ENCODE measurements at regions not wholly inside any gene's neighbourhood (a gene's known extent, or its start where the extent isn't known, plus 50 kb on each side); places are given as distances from the start of the nearest gene placed in this dataset.

GRCh38 chr15:39502611-39503195 is 78.2 kb upstream of the THBS1 start:
- Histone ChIP-seq H2BK15ac (ENCODE audit: low read length) (no peak overlapping the region), H3K23me2 (ENCODE audit: low read depth, low read length) (no peaks in the 10 kb centered on the region), H2AK5ac (ENCODE audit: low read depth, low read length) (no peak overlapping the region), H3K4ac (replicated peaks; ENCODE audit: insufficient read length, low read depth, low read length) (no peak overlapping the region), H2BK120ac (replicated peaks; ENCODE audit: low read depth, low read length) (no peak overlapping the region), H3K4me1 (replicated peaks in 1 of 4; ENCODE audit: control insufficient read depth in 3 of 4, insufficient read depth in 4 of 4, low read length in 3 of 4) (no peaks in the 10 kb centered on the region), H3K23ac (ENCODE audit: insufficient read length) (no peak overlapping the region), H2BK5ac (ENCODE audit: low read depth, low read length) (no peak overlapping the region), H3K56ac (replicated peaks; ENCODE audit: insufficient read length, low read depth, low read length) (no peak overlapping the region), H4K91ac (replicated peaks; ENCODE audit: insufficient read length, low read length) (no peak overlapping the region), H3K79me1 (ENCODE audit: low read depth, low read length) (no peaks in the 10 kb centered on the region), H2BK20ac (ENCODE audit: low read length) (no peak overlapping the region), H2BK12ac (ENCODE audit: low read depth, low read length) (no peak overlapping the region), H3K9me3 (ENCODE audit: insufficient read depth in 2 of 2, low read depth in 1 of 2, low read length in 1 of 2) (no peaks in the 10 kb centered on the region), H3K18ac (ENCODE audit: extremely low read depth, low read length) (no peak overlapping the region), H3K4me3 (ENCODE audit: extremely low read depth in 1 of 4, insufficient read depth in 2 of 4, low read depth in 3 of 4, low read length in 4 of 4) (no peak overlapping the region), H4K8ac (ENCODE audit: extremely low read depth, insufficient read depth, low read length) (no peak overlapping the region), H2AFZ (ENCODE audit: low read length) (no peak overlapping the region), H4K5ac (ENCODE audit: insufficient read length, low read depth, low read length) (no peak overlapping the region), H3K14ac (ENCODE audit: insufficient read length) (no peak overlapping the region), H3K36me3 (ENCODE audit: control insufficient read depth in 2 of 4, insufficient read depth in 4 of 4, low read length in 3 of 4) (no peaks in the 10 kb centered on the region), H3K4me2 (ENCODE audit: insufficient read depth in 1 of 2, low read depth in 2 of 2, low read length in 2 of 2) (no peak overlapping the region), H3K27ac (ENCODE audit: low read depth, low read length) (no peak overlapping the region), H4K20me1 (replicated peaks in 1 of 2; ENCODE audit: control insufficient read depth in 1 of 2, insufficient read depth in 2 of 2, low read length in 2 of 2) (no peaks in the 10 kb centered on the region), H3K79me2 (ENCODE audit: control insufficient read depth in 1 of 2, insufficient read depth in 2 of 2, low read length in 2 of 2) (no peaks in the 10 kb centered on the region), H3K9ac (replicated peaks in 1 of 4; ENCODE audit: extremely low read depth in 1 of 4, low read depth in 3 of 4, low read length in 3 of 4) (no peak overlapping the region), H3K27me3 (replicated peaks in 1 of 4; ENCODE audit: control insufficient read depth in 3 of 4, extremely low read depth in 1 of 4, insufficient read depth in 3 of 4, low read length in 3 of 4) (no peaks in the 10 kb centered on the region)
- FAIRE-seq (no peak), DNase-seq (ENCODE audit: low read depth in 1 of 2, low spot score in 2 of 2) (no peak)
- 70% methylated on average over 4 of the region's 4 CpGs; no CpG with 5 or more reads in 1 of the 2 experiments for WGBS, 2 experiments (ENCODE audit: extremely low coverage in 1 of 2, insufficient coverage in 1 of 2, insufficient read length in 1 of 2, insufficient replicate concordance in 2 of 2, low coverage in 1 of 2, low lambda C conversion rate in 2 of 2, missing lambda C conversion rate in 1 of 2)
- ChIA-PET CTCF (ENCODE audit: partially characterized antibody) (no interaction called here), POLR2A (ENCODE audit: partially characterized antibody) (interaction anchor here (0.7 to 2.1 kb wide), 3 partner anchors 77 to 404 kb away, joined by 3 to 6 read pairs (median 3); partner anchors contain the start of gene THBS1)
- no peak for TF ChIP-seq MAX (IDR thresholded peaks at IDR 0.05)
- TF ChIP-seq HDAC2 (IDR thresholded peaks at IDR 0.05; ENCODE audit: borderline replicate concordance in 1 of 2, low read depth in 2 of 2, low read length in 2 of 2): no peak
- TF ChIP-seq BRCA1 (IDR thresholded peaks at IDR 0.05; ENCODE audit: low read depth, low read length): no peak
- no peak for TF ChIP-seq SRF (IDR thresholded peaks at IDR 0.05; ENCODE audit: low read depth, low read length)
- no peak for TF ChIP-seq SP4 (IDR thresholded peaks at IDR 0.05; ENCODE audit: low read length)
- no peak for TF ChIP-seq TAF7 (optimal IDR thresholded peaks at IDR 0.05; ENCODE audit: borderline replicate concordance, low read depth, low read length)
- TF ChIP-seq CHD1 (IDR thresholded peaks at IDR 0.05; ENCODE audit: low read depth, low read length): no peak
- TF ChIP-seq TBP (IDR thresholded peaks at IDR 0.05; ENCODE audit: low read depth, low read length): no peak
- TF ChIP-seq EZH2 (IDR thresholded peaks at IDR 0.05; ENCODE audit: low read depth, low read length, severe bottlenecking): no peak
- no peak for TF ChIP-seq HDAC6 (IDR thresholded peaks at IDR 0.05; ENCODE audit: low read depth, low read length)
- TF ChIP-seq CTBP2 (IDR thresholded peaks at IDR 0.05; ENCODE audit: borderline replicate concordance, insufficient read depth, insufficient read length, low read length): no peak
- no peak for TF ChIP-seq RAD21 (IDR thresholded peaks at IDR 0.05 in 1 of 2, conservative IDR thresholded peaks at IDR 0.05 in 1 of 2; ENCODE audit: low read depth in 2 of 2, low read length in 2 of 2)
- no peak for TF ChIP-seq CBX8 (IDR thresholded peaks at IDR 0.05; ENCODE audit: borderline replicate concordance, low read depth, low read length)
- no peak for TF ChIP-seq ASH2L (IDR thresholded peaks at IDR 0.05; ENCODE audit: low read length)
